Loucy (cell line): ENCODE measurements at regions not wholly inside any gene's neighbourhood (a gene's known extent, or its start where the extent isn't known, plus 50 kb on each side); places are given as distances from the start of the nearest gene placed in this dataset.

Source experiments
- H2AFZ ChIP-seq: fragments of 200-600 bp; sonication (generic); 2 replicates; pipeline ENCODE4 v1.6.0; 2016; ENCODE audit warnings: antibody characterized with exemption, mild to moderate bottlenecking, low read length, moderate library complexity
- H3F3A ChIP-seq: fragments of 200-600 bp; 2 replicates; pipeline ENCODE4 v1.6.0; 2016; ENCODE audit warnings: antibody characterized with exemption, low read depth, mild to moderate bottlenecking
- H3K27me3 ChIP-seq: fragments of 200-600 bp; sonication (generic); 2 replicates; pipeline ENCODE4 v1.6.1; 2014; ENCODE audit warnings: low read length, mild to moderate bottlenecking; ENCODE audit not compliant: insufficient read depth, poor library complexity, severe bottlenecking
- H3K36me3 ChIP-seq: fragments of 200-600 bp; sonication (generic); 2 replicates; pipeline ENCODE4 v1.6.1; 2016; ENCODE audit warnings: low read length; ENCODE audit not compliant: insufficient read depth
- H3K4me1 ChIP-seq: fragments of 200-600 bp; sonication (generic); 2 replicates; pipeline ENCODE4 v1.5.1; 2014; ENCODE audit warnings: low read length, mild to moderate bottlenecking; ENCODE audit not compliant: insufficient read depth, poor library complexity, severe bottlenecking
- H3K4me2 ChIP-seq: fragments of 200-600 bp; sonication (generic); 2 replicates; pipeline ENCODE4 v1.6.0; 2014; ENCODE audit warnings: antibody characterized with exemption, low read length, low read depth, mild to moderate bottlenecking; ENCODE audit not compliant: poor library complexity, severe bottlenecking
- H3K4me3 ChIP-seq: fragments of 200-600 bp; sonication (generic); 2 replicates; pipeline ENCODE4 v1.5.1; 2014; ENCODE audit warnings: low read length, mild to moderate bottlenecking, mixed read lengths; ENCODE audit not compliant: poor library complexity, severe bottlenecking
- H3K79me2 ChIP-seq: fragments of 200-600 bp; sonication (generic); 2 replicates; pipeline ENCODE4 v1.6.1; 2014; ENCODE audit warnings: low read length; ENCODE audit not compliant: insufficient read depth
- H3K9ac ChIP-seq: fragments of 200-600 bp; sonication (generic); 2 replicates; pipeline ENCODE4 v1.6.0; 2014; ENCODE audit warnings: mild to moderate bottlenecking, low read depth, low read length, moderate library complexity; ENCODE audit not compliant: poor library complexity, severe bottlenecking
- H3K9me2 ChIP-seq: fragments of 200-600 bp; sonication (generic); replicated peaks from 2 replicates; pipeline ENCODE4 v1.6.1; 2016; ENCODE audit warnings: low read depth, low read length, mixed read lengths
- H3K9me3 ChIP-seq: fragments of 200-600 bp; sonication (generic); 2 replicates; pipeline ENCODE4 v1.6.1; 2014; ENCODE audit warnings: mild to moderate bottlenecking, antibody characterized with exemption, low read length, low read depth; ENCODE audit not compliant: insufficient read depth
- H4K20me1 ChIP-seq: fragments of 200-600 bp; sonication (generic); 2 replicates; pipeline ENCODE4 v1.6.0; 2014; ENCODE audit warnings: antibody characterized with exemption, low read length, mild to moderate bottlenecking; ENCODE audit not compliant: insufficient read depth, poor library complexity, severe bottlenecking
- EZH2phosphoT487 ChIP-seq: fragments of 200-600 bp; IDR thresholded peaks from 2 replicates; pipeline ENCODE4 v1.6.1; 2018; ENCODE audit warnings: antibody characterized with exemption, mild to moderate bottlenecking, moderate library complexity, borderline replicate concordance
- TF ChIP-seq, protein P1 (sequence below): fragments of 200-600 bp; sonication (generic); conservative IDR thresholded peaks from 2 replicates; pipeline ENCODE4 v1.5.1; 2014; ENCODE audit warnings: mild to moderate bottlenecking, antibody characterized with exemption, low read length

DNA sequence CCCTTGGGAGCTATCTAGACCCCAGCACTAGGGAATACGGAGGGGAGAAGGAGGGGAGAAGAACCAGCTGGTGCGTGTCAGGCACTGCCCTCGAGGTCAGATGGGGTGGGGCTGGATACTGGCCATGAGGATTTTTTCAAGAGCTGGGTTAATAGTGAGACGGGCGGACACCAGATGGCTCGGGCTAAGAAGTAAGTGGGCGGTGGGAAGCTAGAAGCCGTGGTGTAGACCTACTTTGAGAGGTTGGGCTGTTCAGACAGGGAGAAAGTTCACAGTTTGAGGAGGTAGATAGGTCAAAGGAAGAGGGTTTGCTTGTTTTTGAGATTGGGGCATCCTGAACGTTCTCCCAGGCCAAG lies 303.8 kb downstream of the SEC14L1 start:
- peak overlapping the region; percentile 93 for H3K4me2 ChIP-seq
- H3K79me2 ChIP-seq: peaks cover 67% of the 10 kb centered on the region
- H4K20me1 ChIP-seq: no peaks in the 10 kb centered on the region

DNA sequence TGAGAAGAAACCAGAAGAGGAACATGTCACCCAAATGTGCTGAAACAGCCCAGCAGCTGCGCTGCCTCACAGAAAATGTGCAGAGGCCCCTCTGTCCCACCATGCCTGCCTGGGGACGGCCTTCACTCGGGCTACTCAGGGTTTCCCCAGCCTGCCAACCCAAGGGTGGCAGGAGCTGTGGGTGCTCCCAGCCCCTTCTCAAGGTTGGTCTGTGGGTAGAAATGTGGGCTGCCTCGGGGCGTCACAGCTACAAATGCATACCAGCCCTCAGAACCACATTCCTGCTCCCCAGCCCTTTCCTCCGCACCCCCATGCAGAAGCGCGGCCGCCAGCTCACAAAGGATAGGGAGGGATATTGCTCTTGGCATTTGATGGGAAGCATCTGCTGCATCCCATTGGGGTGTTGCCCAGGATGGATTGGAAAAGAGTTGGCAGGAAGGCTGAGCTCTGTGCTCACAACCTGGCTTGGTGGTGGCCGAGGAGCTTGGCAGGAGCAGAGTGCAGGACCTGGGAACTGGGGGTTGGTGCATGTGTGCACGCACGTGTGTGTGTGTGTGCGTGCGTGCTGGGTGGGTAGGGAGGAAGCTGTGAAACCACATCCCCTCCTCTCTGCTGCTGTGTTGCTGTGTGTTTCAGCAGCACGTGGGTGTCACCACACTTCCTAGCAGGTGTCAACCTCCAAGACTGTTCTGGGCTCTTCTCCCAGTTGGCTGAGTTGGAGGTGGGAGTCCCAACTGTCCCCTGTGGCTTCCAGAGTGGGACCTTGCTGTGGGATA lies 304.4 kb downstream of the SEC14L1 start:
- H3K27me3 ChIP-seq: no peaks in the 10 kb centered on the region
- H3F3A ChIP-seq: peaks cover 27% of the 10 kb centered on the region
- no peaks in the 10 kb centered on the region for H3K9me3 ChIP-seq
- no peaks in the 10 kb centered on the region; the same call in 1 of the 2 replicates for H3K36me3 ChIP-seq
- H2AFZ ChIP-seq: no peak overlapping the region
- no peak for TF ChIP-seq EZH2phosphoT487
- TF ChIP-seq, protein P1, sequence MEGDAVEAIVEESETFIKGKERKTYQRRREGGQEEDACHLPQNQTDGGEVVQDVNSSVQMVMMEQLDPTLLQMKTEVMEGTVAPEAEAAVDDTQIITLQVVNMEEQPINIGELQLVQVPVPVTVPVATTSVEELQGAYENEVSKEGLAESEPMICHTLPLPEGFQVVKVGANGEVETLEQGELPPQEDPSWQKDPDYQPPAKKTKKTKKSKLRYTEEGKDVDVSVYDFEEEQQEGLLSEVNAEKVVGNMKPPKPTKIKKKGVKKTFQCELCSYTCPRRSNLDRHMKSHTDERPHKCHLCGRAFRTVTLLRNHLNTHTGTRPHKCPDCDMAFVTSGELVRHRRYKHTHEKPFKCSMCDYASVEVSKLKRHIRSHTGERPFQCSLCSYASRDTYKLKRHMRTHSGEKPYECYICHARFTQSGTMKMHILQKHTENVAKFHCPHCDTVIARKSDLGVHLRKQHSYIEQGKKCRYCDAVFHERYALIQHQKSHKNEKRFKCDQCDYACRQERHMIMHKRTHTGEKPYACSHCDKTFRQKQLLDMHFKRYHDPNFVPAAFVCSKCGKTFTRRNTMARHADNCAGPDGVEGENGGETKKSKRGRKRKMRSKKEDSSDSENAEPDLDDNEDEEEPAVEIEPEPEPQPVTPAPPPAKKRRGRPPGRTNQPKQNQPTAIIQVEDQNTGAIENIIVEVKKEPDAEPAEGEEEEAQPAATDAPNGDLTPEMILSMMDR: no peak
- peak overlapping the region; percentile 64 for H3K9ac ChIP-seq
- peaks cover 69% of the 10 kb centered on the region for H3K79me2 ChIP-seq
- H4K20me1 ChIP-seq: no peaks in the 10 kb centered on the region
- peak overlapping the region; percentile 69 for H3K4me3 ChIP-seq
- peaks cover 80% of the 10 kb centered on the region for H3K4me1 ChIP-seq
- H3K4me2 ChIP-seq: peak overlapping the region; percentile 93
- no peaks in the 10 kb centered on the region for H3K9me2 ChIP-seq

More for the DNA sequence above, 303.8 kb downstream of the SEC14L1 start:
- Histone ChIP-seq H3K36me3 (no peaks in the 10 kb centered on the region; the same call in 1 of the 2 replicates), H3K9me3 (no peaks in the 10 kb centered on the region), H3K4me1 (peaks cover 79% of the 10 kb centered on the region), H3K4me3 (peak overlapping the region; percentile 69), H3K9ac (peak overlapping the region; percentile 64), H3K27me3 (no peaks in the 10 kb centered on the region), H3K9me2 (no peaks in the 10 kb centered on the region), H2AFZ (no peak overlapping the region), H3F3A (peaks cover 31% of the 10 kb centered on the region)
- TF ChIP-seq, protein P1: no peak
- no peak for TF ChIP-seq EZH2phosphoT487

GRCh38 chr17:77445760-77446532 lies 305.2 kb downstream of the SEC14L1 start:
- H3K4me3 ChIP-seq: peak overlapping the region; percentile 69
- no peaks in the 10 kb centered on the region for H3K27me3 ChIP-seq
- peak overlapping the region; percentile 64 for H3K9ac ChIP-seq
- H3K36me3 ChIP-seq: no peaks in the 10 kb centered on the region; the same call in 1 of the 2 replicates
- H3K9me3 ChIP-seq: no peaks in the 10 kb centered on the region
- H2AFZ ChIP-seq: no peak overlapping the region
- TF ChIP-seq, protein P1: no peak
- no peak for TF ChIP-seq EZH2phosphoT487
- H4K20me1 ChIP-seq: peaks cover 7% of the 10 kb centered on the region
- H3K4me2 ChIP-seq: peak overlapping the region; percentile 93
- peaks cover 20% of the 10 kb centered on the region for H3F3A ChIP-seq
- no peaks in the 10 kb centered on the region for H3K9me2 ChIP-seq
- H3K79me2 ChIP-seq: peaks cover 76% of the 10 kb centered on the region
- H3K4me1 ChIP-seq: peaks cover 80% of the 10 kb centered on the region
